SK-N-SH treated with all-trans-retinoic acid at 6 μM for 48 hours (cell line): ENCODE measurements at regions not wholly inside any gene's neighbourhood (a gene's known extent, or its start where the extent isn't known, plus 50 kb on each side); places are given as distances from the start of the nearest gene placed in this dataset.
A peak's percentile ranks its signal among the peaks of the same experiment; 100 is the strongest.

Experiments used
- ATAC-seq: fragments of 200-7000 bp; cut with Tn5 transposase; 3 replicates; pipeline ENCODE4 v1.9.1; 2020; ENCODE audit warnings: mild to moderate bottlenecking, moderate library complexity
- ARNTL ChIP-seq: fragments of 450-650 bp; formaldehyde crosslinking; IDR thresholded peaks from 2 replicates; pipeline ENCODE4 v1.5.0; 2020; ENCODE audit warnings: low read depth, mild to moderate bottlenecking, moderate library complexity, borderline replicate concordance
- BACH2 ChIP-seq: fragments of 250-450 bp; sonication (Bioruptor Pico); IDR thresholded peaks from 2 replicates; pipeline ENCODE4 v1.9.0; 2021; ENCODE audit warnings: mild to moderate bottlenecking, borderline replicate concordance
- CREB5 ChIP-seq: fragments of 250-450 bp; sonication (Bioruptor Pico); IDR thresholded peaks from 2 replicates; pipeline ENCODE4 v1.5.1; 2020; ENCODE audit warnings: low read depth, mild to moderate bottlenecking, moderate library complexity
- CSDC2 ChIP-seq: fragments of 250-450 bp; sonication (Bioruptor Pico); IDR thresholded peaks from 2 replicates; pipeline ENCODE4 v1.5.0; 2020; ENCODE audit warnings: mild to moderate bottlenecking, moderate library complexity
- CSRNP3 ChIP-seq: fragments of 250-450 bp; sonication (Bioruptor Pico); IDR thresholded peaks from 2 replicates; pipeline ENCODE4 v1.5.1; 2021; ENCODE audit warnings: mild to moderate bottlenecking, moderate library complexity
- ESRRG ChIP-seq: fragments of 250-450 bp; sonication (Bioruptor Pico); IDR thresholded peaks from 2 replicates; pipeline ENCODE4 v1.6.1; 2021; ENCODE audit warnings: mild to moderate bottlenecking
- GLIS3 ChIP-seq: fragments of 250-450 bp; sonication (Bioruptor Pico); IDR thresholded peaks from 2 replicates; pipeline ENCODE4 v1.5.0; 2020; ENCODE audit warnings: mild to moderate bottlenecking, moderate library complexity
- ISL1 ChIP-seq: fragments of 250-450 bp; sonication (Bioruptor Pico); IDR thresholded peaks from 2 replicates; pipeline ENCODE4 v2.1.2; 2022; ENCODE audit warnings: mild to moderate bottlenecking, moderate library complexity
- OSR1 ChIP-seq: fragments of 250-450 bp; sonication (Bioruptor Pico); IDR thresholded peaks from 2 replicates; pipeline ENCODE4 v1.8.0; 2022; ENCODE audit warnings: moderate library complexity, mild to moderate bottlenecking, inconsistent platforms
- POU6F1 ChIP-seq: fragments of 250-450 bp; sonication (Bioruptor Pico); IDR thresholded peaks from 2 replicates; pipeline ENCODE4 v1.8.0; 2021; ENCODE audit warnings: low read depth, mild to moderate bottlenecking, moderate library complexity, borderline replicate concordance
- RARB ChIP-seq: fragments of 250-450 bp; sonication (Bioruptor Pico); IDR thresholded peaks from 2 replicates; pipeline ENCODE4 v1.8.0; 2021; ENCODE audit warnings: mild to moderate bottlenecking, moderate library complexity
- SNAI2 ChIP-seq: fragments of 250-450 bp; sonication (Bioruptor Pico); IDR thresholded peaks from 2 replicates; pipeline ENCODE4 v1.5.0; 2020; ENCODE audit warnings: mild to moderate bottlenecking, moderate library complexity
- TCF4 ChIP-seq: fragments of 250-450 bp; sonication (Bioruptor Pico); IDR thresholded peaks from 2 replicates; pipeline ENCODE4 v1.8.0; 2021; ENCODE audit warnings: mild to moderate bottlenecking, moderate library complexity, borderline replicate concordance
- TOX ChIP-seq: fragments of 250-450 bp; sonication (Bioruptor Pico); IDR thresholded peaks from 2 replicates; pipeline ENCODE4 v1.8.0; 2021; ENCODE audit warnings: mild to moderate bottlenecking, moderate library complexity, borderline replicate concordance
- TSHZ2 ChIP-seq: fragments of 250-450 bp; sonication (Bioruptor Pico); IDR thresholded peaks from 2 replicates; pipeline ENCODE4 v1.5.0; 2020; ENCODE audit warnings: mild to moderate bottlenecking, moderate library complexity
- ZC3H10 ChIP-seq: fragments of 250-450 bp; sonication (Bioruptor Pico); IDR thresholded peaks from 2 replicates; pipeline ENCODE4 v1.5.1; 2021; ENCODE audit warnings: mild to moderate bottlenecking, moderate library complexity
- ZFP3 ChIP-seq: fragments of 250-450 bp; sonication (Bioruptor Pico); IDR thresholded peaks from 2 replicates; pipeline ENCODE4 v1.5.0; 2020; ENCODE audit warnings: mild to moderate bottlenecking, moderate library complexity
- ZFP30 ChIP-seq: fragments of 450-650 bp; formaldehyde crosslinking; IDR thresholded peaks from 2 replicates; pipeline ENCODE4 v1.5.0; 2022; ENCODE audit warnings: mild to moderate bottlenecking, moderate library complexity
- ZNF70 ChIP-seq: fragments of 450-650 bp; formaldehyde crosslinking; IDR thresholded peaks from 2 replicates; pipeline ENCODE4 v1.5.0; 2020; ENCODE audit warnings: mild to moderate bottlenecking, moderate library complexity
- ZNF8 ChIP-seq: fragments of 450-650 bp; formaldehyde crosslinking; IDR thresholded peaks from 2 replicates; pipeline ENCODE4 v1.5.0; 2020; ENCODE audit warnings: mild to moderate bottlenecking, moderate library complexity
- TF ChIP-seq, protein P1 (sequence below): fragments of 250-450 bp; sonication (Bioruptor Pico); IDR thresholded peaks from 2 replicates; pipeline ENCODE4 v1.8.0; 2020; ENCODE audit warnings: mild to moderate bottlenecking, moderate library complexity, borderline replicate concordance

DNA sequence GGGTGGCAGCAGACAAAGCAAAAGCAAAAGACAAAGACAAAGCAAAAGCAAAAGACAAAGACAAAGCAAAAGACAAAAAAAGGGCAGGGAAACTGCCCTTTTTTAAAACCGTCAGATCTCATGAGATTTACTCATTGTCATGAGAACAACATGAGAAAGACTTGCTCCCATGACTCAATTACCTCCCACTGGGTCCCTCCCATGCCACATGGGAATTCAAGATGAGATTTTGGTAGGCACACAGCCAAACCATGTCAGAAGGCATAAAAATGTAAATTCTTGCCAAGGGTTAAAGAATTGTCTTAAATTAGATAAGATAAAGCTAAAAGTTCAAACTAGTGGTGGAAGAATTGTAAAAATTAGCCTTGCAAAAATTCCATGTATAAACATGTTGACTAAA is 419.7 kb downstream of the TRAM1L1 start:
- no peak for TF ChIP-seq ZNF70
- no peak for TF ChIP-seq ESRRG (CRISPR knock-in tag)
- TF ChIP-seq OSR1 (CRISPR knock-in tag) = no peak
- no peak for TF ChIP-seq TOX
- TF ChIP-seq RARB (CRISPR knock-in tag) = no peak
- no peak for TF ChIP-seq TSHZ2 (CRISPR knock-in tag)
- no peak for TF ChIP-seq ZC3H10 (CRISPR knock-in tag)
- TF ChIP-seq ZNF8 = no peak
- no peak for TF ChIP-seq CSRNP3 (CRISPR knock-in tag)
- no peak for TF ChIP-seq BACH2 (CRISPR knock-in tag)
- no peak for TF ChIP-seq ARNTL (CRISPR knock-in tag)
- TF ChIP-seq ZFP3 (CRISPR knock-in tag) = no peak
- no peak for TF ChIP-seq SNAI2 (CRISPR knock-in tag)
- no peak for TF ChIP-seq GLIS3 (CRISPR knock-in tag)
- TF ChIP-seq TCF4 (CRISPR knock-in tag) = no peak
- TF ChIP-seq CSDC2 = no peak
- TF ChIP-seq ISL1 = no peak
- ATAC-seq = no peak

DNA sequence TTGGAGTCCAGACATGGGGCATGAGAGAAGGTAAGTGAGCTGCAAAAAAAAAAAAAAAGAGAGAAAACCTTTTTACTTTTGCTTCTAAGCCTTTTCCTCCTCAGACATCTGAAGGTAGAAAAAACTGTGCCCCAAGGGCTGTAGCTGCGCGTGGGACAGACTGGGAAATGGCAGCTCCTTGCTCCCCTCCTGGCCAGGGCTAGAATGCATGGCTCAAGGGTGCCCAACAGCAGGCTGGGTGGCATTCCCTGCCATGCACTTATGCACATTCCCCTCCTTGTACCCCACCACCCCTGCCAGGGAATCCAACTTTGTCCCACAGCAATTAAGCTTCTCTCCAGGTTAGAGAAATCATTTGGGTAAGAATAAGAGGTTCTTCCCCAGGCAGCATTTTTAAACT is 421.2 kb downstream of the TRAM1L1 start:
- TF ChIP-seq OSR1 (CRISPR knock-in tag) = no peak
- ATAC-seq = no peak

DNA sequence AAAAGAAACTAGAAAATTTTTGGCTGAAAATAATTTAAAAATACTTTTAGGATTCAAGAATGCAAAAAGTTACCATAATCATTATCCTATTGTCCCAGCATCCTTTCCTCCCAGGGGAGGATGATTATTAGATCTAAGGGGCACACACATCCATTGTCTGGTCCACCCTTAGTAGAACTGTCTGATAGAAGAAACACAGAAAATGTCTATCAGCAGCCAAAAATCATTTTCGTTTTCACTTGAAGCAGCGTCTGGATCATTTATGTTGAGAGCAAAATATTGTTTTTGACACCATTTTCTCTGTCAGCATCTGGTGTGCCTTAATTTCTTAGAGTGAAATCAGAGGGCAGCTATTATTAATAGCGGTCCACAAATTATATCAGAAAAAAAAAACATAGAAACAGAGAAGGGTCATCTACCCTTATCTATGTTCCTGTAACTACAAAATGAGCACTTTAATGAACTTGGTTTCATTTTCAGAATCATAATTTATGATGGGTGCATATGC is 446.3 kb downstream of the TRAM1L1 start:
- ATAC-seq = no peak
- TF ChIP-seq TSHZ2 (CRISPR knock-in tag) = 0 out of 2 replicates have a peak, but pooled peaks have one; percentile 31
- TF ChIP-seq, protein P1, sequence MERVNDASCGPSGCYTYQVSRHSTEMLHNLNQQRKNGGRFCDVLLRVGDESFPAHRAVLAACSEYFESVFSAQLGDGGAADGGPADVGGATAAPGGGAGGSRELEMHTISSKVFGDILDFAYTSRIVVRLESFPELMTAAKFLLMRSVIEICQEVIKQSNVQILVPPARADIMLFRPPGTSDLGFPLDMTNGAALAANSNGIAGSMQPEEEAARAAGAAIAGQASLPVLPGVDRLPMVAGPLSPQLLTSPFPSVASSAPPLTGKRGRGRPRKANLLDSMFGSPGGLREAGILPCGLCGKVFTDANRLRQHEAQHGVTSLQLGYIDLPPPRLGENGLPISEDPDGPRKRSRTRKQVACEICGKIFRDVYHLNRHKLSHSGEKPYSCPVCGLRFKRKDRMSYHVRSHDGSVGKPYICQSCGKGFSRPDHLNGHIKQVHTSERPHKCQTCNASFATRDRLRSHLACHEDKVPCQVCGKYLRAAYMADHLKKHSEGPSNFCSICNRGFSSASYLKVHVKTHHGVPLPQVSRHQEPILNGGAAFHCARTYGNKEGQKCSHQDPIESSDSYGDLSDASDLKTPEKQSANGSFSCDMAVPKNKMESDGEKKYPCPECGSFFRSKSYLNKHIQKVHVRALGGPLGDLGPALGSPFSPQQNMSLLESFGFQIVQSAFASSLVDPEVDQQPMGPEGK (CRISPR knock-in tag) = no peak

DNA sequence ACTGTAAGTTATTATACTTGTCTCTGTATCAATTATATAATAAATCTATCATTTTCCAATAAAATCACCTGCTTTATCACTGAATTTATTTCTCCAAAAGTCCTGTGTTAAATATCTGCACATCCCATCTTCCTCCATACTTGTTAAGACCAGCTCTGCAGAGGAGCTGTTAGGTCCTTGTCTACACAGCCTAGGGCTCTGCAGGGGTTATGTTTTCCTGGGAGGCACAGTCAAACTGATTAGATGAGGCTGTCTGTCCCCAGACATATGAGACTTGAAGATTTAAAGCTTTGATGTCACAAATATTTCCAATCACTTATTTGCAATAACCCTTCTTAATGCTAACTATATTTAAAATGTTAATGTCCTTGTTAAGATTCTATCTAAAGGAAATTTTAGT is 446.8 kb downstream of the TRAM1L1 start:
- no peak for ATAC-seq
- TF ChIP-seq ZFP30 (CRISPR knock-in tag) (no peak), OSR1 (CRISPR knock-in tag) (no peak), CSRNP3 (CRISPR knock-in tag) (no peak), CREB5 (no peak), SNAI2 (CRISPR knock-in tag) (no peak), ISL1 (no peak), RARB (CRISPR knock-in tag) (no peak), POU6F1 (no peak), TOX (no peak), ZFP3 (CRISPR knock-in tag) (no peak), ZNF8 (no peak)
